ENCODE measurements at regions not wholly inside any gene's neighbourhood (a gene's known extent, or its start where the extent isn't known, plus 50 kb on each side); places are given as distances from the start of the nearest gene placed in this dataset.

DNA sequence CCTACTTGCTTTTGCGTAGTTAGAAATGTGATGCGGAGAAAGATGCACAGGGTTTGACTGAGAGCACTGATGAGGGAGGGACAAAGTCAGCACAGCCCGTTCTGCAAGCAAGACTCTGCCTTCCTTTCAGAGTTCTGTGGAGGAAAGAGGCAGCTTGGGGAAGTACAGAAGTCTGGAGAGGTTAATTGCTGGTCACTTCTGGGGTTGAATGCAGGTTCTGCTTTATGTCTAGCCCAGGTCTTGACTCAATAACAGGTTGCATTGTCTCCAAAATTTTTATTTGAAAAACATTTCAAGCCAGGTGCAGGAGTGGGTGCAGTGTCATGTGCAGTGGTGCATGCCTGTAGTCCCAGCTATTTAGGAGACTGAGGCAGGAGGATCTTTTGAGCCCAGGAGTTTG is 461.7 kb downstream of the NR2F2 start:
- H3K27ac ChIP-seq (ENCODE audit: low read length): no peak overlapping the region
- H3K79me2 ChIP-seq (ENCODE audit: insufficient read depth, low read length): no peaks in the 10 kb centered on the region
- DNase-seq: no peak
- no peak overlapping the region for H3K4me3 ChIP-seq (ENCODE audit: low read depth in 1 of 2, low read length in 2 of 2)
- no peaks in the 10 kb centered on the region for H3K36me3 ChIP-seq (ENCODE audit: insufficient read depth, low read length)
- H3K9me3 ChIP-seq (ENCODE audit: insufficient read depth, low read length, severe bottlenecking): no peaks in the 10 kb centered on the region
- no peak overlapping the region for H3K9ac ChIP-seq (ENCODE audit: low read depth, low read length)
- no peaks in the 10 kb centered on the region for H3K4me1 ChIP-seq (ENCODE audit: insufficient read depth, low read length)
- no peaks in the 10 kb centered on the region for H4K20me1 ChIP-seq (ENCODE audit: insufficient read depth, low read length)
- H3K27me3 ChIP-seq (ENCODE audit: insufficient read depth, low read length, poor library complexity): peaks cover 3% of the 10 kb centered on the region
- no peak overlapping the region for H2AFZ ChIP-seq (ENCODE audit: low read depth, low read length)
- TF ChIP-seq, protein P1, sequence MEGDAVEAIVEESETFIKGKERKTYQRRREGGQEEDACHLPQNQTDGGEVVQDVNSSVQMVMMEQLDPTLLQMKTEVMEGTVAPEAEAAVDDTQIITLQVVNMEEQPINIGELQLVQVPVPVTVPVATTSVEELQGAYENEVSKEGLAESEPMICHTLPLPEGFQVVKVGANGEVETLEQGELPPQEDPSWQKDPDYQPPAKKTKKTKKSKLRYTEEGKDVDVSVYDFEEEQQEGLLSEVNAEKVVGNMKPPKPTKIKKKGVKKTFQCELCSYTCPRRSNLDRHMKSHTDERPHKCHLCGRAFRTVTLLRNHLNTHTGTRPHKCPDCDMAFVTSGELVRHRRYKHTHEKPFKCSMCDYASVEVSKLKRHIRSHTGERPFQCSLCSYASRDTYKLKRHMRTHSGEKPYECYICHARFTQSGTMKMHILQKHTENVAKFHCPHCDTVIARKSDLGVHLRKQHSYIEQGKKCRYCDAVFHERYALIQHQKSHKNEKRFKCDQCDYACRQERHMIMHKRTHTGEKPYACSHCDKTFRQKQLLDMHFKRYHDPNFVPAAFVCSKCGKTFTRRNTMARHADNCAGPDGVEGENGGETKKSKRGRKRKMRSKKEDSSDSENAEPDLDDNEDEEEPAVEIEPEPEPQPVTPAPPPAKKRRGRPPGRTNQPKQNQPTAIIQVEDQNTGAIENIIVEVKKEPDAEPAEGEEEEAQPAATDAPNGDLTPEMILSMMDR (IDR thresholded peaks at IDR 0.05; ENCODE audit: borderline replicate concordance, extremely low read depth, low read length, poor library complexity, severe bottlenecking): no peak
- no peak overlapping the region for H3K4me2 ChIP-seq (ENCODE audit: insufficient read depth, low read length)
- ATAC-seq (ENCODE audit: insufficient read depth, low read depth): no peak

DNA sequence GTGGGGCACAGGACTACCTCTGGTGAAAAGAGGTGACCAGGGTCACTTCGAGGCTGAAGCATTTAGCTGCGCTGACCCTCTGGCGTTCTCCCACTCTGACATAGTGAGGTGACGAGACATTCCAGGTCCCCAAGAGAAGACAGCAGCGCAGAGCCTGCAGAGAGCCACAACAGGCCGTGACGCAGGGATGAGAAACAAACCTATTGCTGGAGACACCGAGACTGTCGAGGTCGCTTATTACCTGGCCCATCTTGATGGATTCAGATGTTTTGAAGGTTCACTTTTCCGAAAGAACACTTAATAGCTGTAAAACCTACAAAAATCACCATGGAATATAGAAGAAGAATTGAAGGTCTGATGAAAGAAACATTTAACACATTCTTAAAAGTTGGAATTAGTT is 466.3 kb downstream of the NR2F2 start:
- Histone ChIP-seq H4K20me1 (ENCODE audit: insufficient read depth, low read length) (no peaks in the 10 kb centered on the region), H3K9ac (ENCODE audit: low read depth, low read length) (no peak overlapping the region), H3K79me2 (ENCODE audit: insufficient read depth, low read length) (no peaks in the 10 kb centered on the region), H3K9me3 (ENCODE audit: insufficient read depth, low read length, severe bottlenecking) (no peaks in the 10 kb centered on the region), H3K4me3 (ENCODE audit: low read depth in 1 of 2, low read length in 2 of 2) (no peak overlapping the region), H3K27me3 (ENCODE audit: insufficient read depth, low read length, poor library complexity) (peaks cover 3% of the 10 kb centered on the region), H2AFZ (ENCODE audit: low read depth, low read length) (no peak overlapping the region), H3K4me1 (ENCODE audit: insufficient read depth, low read length) (no peaks in the 10 kb centered on the region), H3K36me3 (ENCODE audit: insufficient read depth, low read length) (no peaks in the 10 kb centered on the region), H3K27ac (ENCODE audit: low read length) (no peak overlapping the region), H3K4me2 (ENCODE audit: insufficient read depth, low read length) (no peak overlapping the region)
- no peak for ATAC-seq (ENCODE audit: insufficient read depth, low read depth)
- no peak for DNase-seq
- TF ChIP-seq, protein P1 (IDR thresholded peaks at IDR 0.05; ENCODE audit: borderline replicate concordance, extremely low read depth, low read length, poor library complexity, severe bottlenecking): no peak
- TF ChIP-seq EZH2 (IDR thresholded peaks at IDR 0.05; ENCODE audit: borderline replicate concordance, low read depth, low read length, severe bottlenecking): no peak

DNA sequence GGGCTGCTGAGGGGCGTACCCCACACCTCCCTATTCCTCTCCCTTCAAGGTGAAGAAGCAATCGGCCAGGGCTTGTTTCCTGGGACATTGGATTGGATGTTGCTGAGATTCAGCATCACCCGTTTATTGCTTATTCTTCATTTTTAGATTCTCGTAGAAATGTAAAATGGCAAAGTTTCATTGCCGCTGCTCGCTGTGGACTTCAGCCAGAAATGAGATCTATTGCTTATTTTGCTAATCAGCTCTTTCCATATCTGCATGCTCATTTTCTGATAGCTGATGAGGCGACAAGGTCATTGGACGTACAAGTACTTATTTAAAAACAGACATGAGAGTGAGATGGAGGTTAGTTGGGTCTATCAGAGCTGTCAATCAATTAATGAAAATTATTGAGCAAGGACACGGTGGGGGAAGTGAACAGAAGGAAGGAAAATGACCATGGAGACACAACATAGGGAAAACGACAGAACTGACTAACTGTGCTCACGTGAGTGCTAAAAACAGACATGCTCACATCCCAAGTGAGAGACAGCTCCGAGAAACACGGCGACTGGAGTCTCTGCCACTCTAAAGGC is 471.2 kb downstream of the NR2F2 start:
- Histone ChIP-seq H2AFZ (ENCODE audit: low read depth, low read length) (no peak overlapping the region), H3K4me3 (ENCODE audit: low read depth in 1 of 2, low read length in 2 of 2) (no peak overlapping the region), H3K9me3 (ENCODE audit: insufficient read depth, low read length, severe bottlenecking) (no peaks in the 10 kb centered on the region), H3K27ac (ENCODE audit: low read length) (no peak overlapping the region), H3K4me2 (ENCODE audit: insufficient read depth, low read length) (no peak overlapping the region), H3K79me2 (ENCODE audit: insufficient read depth, low read length) (no peaks in the 10 kb centered on the region), H3K9ac (ENCODE audit: low read depth, low read length) (no peak overlapping the region), H3K36me3 (ENCODE audit: insufficient read depth, low read length) (no peaks in the 10 kb centered on the region), H3K27me3 (ENCODE audit: insufficient read depth, low read length, poor library complexity) (no peaks in the 10 kb centered on the region), H3K4me1 (ENCODE audit: insufficient read depth, low read length) (no peaks in the 10 kb centered on the region), H4K20me1 (ENCODE audit: insufficient read depth, low read length) (no peaks in the 10 kb centered on the region)
- ATAC-seq (ENCODE audit: insufficient read depth, low read depth) (no peak), DNase-seq (no peak)
- no peak for TF ChIP-seq EZH2 (IDR thresholded peaks at IDR 0.05; ENCODE audit: borderline replicate concordance, low read depth, low read length, severe bottlenecking)
- TF ChIP-seq, protein P1 (IDR thresholded peaks at IDR 0.05; ENCODE audit: borderline replicate concordance, extremely low read depth, low read length, poor library complexity, severe bottlenecking): no peak
